ENCODE measurements at regions not wholly inside any gene's neighbourhood (a gene's known extent, or its start where the extent isn't known, plus 50 kb on each side); places are given as distances from the start of the nearest gene placed in this dataset.

DNA sequence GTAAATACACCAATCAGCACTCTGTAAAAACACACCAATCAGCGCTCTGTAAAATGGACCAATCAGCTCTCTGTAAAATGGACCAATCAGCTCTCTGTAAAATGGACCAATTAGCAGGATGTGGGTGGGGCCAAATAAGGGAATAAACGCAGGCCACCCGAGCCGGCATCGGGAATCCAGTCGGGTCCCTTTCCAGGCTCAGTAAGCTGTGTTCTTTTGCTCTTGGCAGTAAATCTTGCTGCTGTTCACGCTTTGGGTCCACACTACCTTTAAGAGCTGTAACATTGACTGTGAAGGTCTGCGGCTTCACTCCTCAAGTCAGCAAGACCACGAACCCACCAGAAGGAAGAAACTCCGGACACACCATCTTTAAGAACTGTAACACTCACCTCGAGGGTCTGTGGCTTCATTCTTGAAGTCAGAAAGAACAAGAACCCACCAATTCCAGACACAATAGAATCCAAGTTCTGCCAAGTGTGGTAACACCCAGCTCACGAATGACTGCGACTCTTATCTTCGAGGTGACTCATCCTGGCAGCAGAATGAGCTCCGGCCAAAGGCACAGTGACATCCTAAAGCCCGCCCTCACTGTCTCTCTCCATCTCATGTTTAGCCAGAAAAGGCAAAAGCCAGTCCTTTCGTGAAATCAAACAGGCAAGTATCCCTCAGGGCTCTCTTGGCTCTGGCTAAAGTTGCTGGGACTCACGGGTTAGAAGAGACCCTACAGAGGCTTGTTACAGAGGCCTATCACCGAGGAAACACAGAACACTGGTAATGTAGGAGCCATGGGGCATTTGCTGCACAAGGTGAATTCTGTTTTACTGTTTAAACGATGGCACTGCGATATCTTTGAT lies 155.2 kb downstream of the FAM43A start:
- TF ChIP-seq POLR2A (IDR thresholded peaks at IDR 0.05; ENCODE audit: low read depth, low read length) (no peak), POLR2AphosphoS5 (IDR thresholded peaks at IDR 0.05; ENCODE audit: low read depth, low read length) (no peak), TAF1 (IDR thresholded peaks at IDR 0.05; ENCODE audit: low read depth, low read length) (no peak), SPI1 (IDR thresholded peaks at IDR 0.05; ENCODE audit: low read depth, low read length) (no peak), PAX5 (IDR thresholded peaks at IDR 0.05; ENCODE audit: insufficient read depth, low read length, severe bottlenecking) (no peak)

All from GM12891 (cell line).